Upper lobe of right lung (tissue), 1 donor: ENCODE measurements at regions not wholly inside any gene's neighbourhood (a gene's known extent, or its start where the extent isn't known, plus 50 kb on each side); places are given as distances from the start of the nearest gene placed in this dataset.

Experiments used
- ATAC-seq: fragments of 200-7000 bp; cut with Tn5 transposase; one replicate; pipeline ENCODE4 v1.9.1; 2020; ENCODE audit warnings: mild to moderate bottlenecking, moderate library complexity
- DNase-seq: peaks from one replicate; pipeline ENCODE4 v3.0.0-alpha.2; 2020
- H3K27ac ChIP-seq: fragments of 200-600 bp; one replicate; pipeline ENCODE4 v1.8.0; 2022
- H3K27me3 ChIP-seq: fragments of 200-600 bp; one replicate; pipeline ENCODE4 v1.8.0; 2022; ENCODE audit warnings: mild to moderate bottlenecking
- H3K36me3 ChIP-seq: fragments of 200-600 bp; one replicate; pipeline ENCODE4 v1.8.0; 2022
- H3K4me1 ChIP-seq: fragments of 200-600 bp; one replicate; pipeline ENCODE4 v1.8.0; 2022
- H3K4me3 ChIP-seq: fragments of 200-600 bp; one replicate; pipeline ENCODE4 v1.8.0; 2022; ENCODE audit warnings: mild to moderate bottlenecking
- H3K9me3 ChIP-seq: fragments of 200-600 bp; one replicate; pipeline ENCODE4 v1.8.0; 2022
- CTCF ChIP-seq: fragments of 200-600 bp; IDR thresholded peaks from one replicate; pipeline ENCODE4 v1.8.0; 2022; ENCODE audit warnings: antibody characterized with exemption
- intact Hi-C: fragments of 100-400 bp; cut with DNase I; formaldehyde crosslinking; loops from one replicate; pipeline ENCODE4 v1.11.0; 2022
- donor health status: DM: no; HTN: yes; CAD: no; lungs with severe emphysema.

DNA sequence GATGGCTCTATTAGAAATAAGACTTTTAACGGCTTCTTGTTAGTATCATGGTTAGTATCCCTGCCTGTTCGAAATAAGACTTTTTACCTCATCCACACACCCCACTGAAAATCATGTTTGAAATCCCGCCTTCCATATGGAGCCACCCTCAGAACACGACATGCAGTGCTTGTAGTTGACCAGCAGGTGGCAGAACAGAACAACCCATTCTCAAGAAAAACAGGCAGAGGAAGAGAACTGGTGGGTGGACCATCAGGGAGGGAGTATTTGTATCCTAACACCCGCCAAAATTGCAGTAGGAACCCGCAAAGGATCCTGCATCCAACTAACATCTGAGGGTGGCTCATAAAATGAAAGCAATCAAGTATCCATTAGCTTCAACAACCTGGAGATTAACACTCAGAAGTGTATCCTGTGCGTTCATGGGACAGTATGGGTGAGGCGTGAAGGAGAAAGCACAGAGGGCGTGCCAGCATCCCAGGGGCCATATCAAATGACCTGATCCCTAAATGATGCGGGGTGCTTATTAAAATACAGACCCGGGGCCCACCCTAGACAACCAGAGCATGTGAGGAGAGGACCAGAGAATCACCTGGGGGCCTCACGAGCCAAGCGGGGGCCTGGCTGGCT, 89.6 kb upstream of the NHSL1 start:
- H3K27me3 ChIP-seq, result no peaks in the 10 kb centered on the region
- peak; percentile 84 for ATAC-seq
- no peaks in the 10 kb centered on the region for H3K36me3 ChIP-seq
- intact Hi-C loops, result no loop called here
- H3K27ac ChIP-seq, result no peak overlapping the region
- peaks cover 26% of the 10 kb centered on the region for H3K4me1 ChIP-seq
- H3K4me3 ChIP-seq, result no peak overlapping the region
- H3K9me3 ChIP-seq, result no peaks in the 10 kb centered on the region
- peak; percentile 95 for TF ChIP-seq CTCF
- no peak for DNase-seq

- DNase-seq (no peak), ATAC-seq (peak; percentile 75)
- TF ChIP-seq CTCF, result peak; percentile 90
- Histone ChIP-seq H3K36me3 (no peaks in the 10 kb centered on the region), H3K4me1 (peaks cover 25% of the 10 kb centered on the region), H3K9me3 (no peaks in the 10 kb centered on the region), H3K27ac (no peak overlapping the region), H3K4me3 (no peak overlapping the region), H3K27me3 (no peaks in the 10 kb centered on the region)
- intact Hi-C loops, result loop anchor here (5.0 kb wide), 1 partner anchor 171 kb away; no protein-coding TSS in a partner anchor
These were observed 91.8 kb upstream of the NHSL1 start for GRCh38 chr6:138590796-138591709.

- no peaks in the 10 kb centered on the region for H3K9me3 ChIP-seq
- peaks cover 25% of the 10 kb centered on the region for H3K4me1 ChIP-seq
- intact Hi-C loops, result loop anchor here (5.0 kb wide), 1 partner anchor 170 kb away; no protein-coding TSS in a partner anchor
- H3K27ac ChIP-seq, result peak overlapping the region; percentile 32
- H3K36me3 ChIP-seq, result no peaks in the 10 kb centered on the region
- ATAC-seq (no peak), DNase-seq (no peak)
- TF ChIP-seq CTCF, result no peak
- no peaks in the 10 kb centered on the region for H3K27me3 ChIP-seq
- no peak overlapping the region for H3K4me3 ChIP-seq
These were observed 93.4 kb upstream of the NHSL1 start for GRCh38 chr6:138592749-138593123.

DNA sequence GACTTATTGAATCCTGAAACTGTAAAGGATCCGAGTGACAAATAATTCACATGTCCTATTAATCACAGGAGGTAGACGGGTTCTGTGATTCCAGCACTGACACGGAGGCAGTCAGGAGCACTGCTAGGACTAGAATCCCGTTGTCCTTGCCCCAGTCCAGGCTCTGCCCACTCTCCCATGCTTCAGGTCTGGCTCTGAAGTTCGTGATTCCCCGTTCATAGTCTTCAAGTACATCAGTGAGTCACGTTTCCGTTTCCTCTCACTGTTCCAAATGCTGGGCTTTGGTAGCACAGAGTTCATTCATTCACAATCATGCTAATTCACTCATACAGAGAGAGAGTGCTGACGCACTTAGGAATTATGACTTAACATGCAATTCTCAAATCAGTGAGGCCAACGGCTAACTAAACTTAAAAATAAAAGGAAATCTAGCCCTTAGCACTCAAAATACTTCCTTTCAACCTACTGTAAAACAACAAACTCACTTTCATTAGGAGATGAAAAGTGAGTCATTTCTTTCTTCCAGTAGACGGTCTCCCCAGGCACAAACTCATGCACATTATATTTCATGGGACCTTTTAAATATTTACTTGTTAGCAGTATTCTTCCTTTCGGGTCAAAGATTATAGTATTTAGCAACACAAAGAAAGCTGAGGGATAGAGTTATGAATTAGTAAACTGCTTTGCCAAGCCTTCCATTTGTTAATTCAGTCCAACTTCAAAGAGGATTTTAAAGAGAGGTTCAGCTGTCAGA, 94.0 kb upstream of the NHSL1 start:
- H3K9me3 ChIP-seq, result no peaks in the 10 kb centered on the region
- no peak overlapping the region for H3K4me3 ChIP-seq
- no peaks in the 10 kb centered on the region for H3K27me3 ChIP-seq
- ATAC-seq, result peak; percentile 88
- intact Hi-C loops, result loop anchor here (5.0 kb wide), 1 partner anchor 169 kb away; no protein-coding TSS in a partner anchor
- DNase-seq, result no peak
- H3K36me3 ChIP-seq, result no peaks in the 10 kb centered on the region
- peak overlapping the region; percentile 32 for H3K27ac ChIP-seq
- peaks cover 25% of the 10 kb centered on the region for H3K4me1 ChIP-seq
- no peak for TF ChIP-seq CTCF

GRCh38 chr6:138593909-138594757, 94.8 kb upstream of the NHSL1 start:
- no peaks in the 10 kb centered on the region for H3K27me3 ChIP-seq
- peak overlapping the region; percentile 32 for H3K27ac ChIP-seq
- intact Hi-C loops, result loop anchor here (5.0 kb wide), 1 partner anchor 168 kb away; no protein-coding TSS in a partner anchor
- H3K4me1 ChIP-seq, result peaks cover 18% of the 10 kb centered on the region
- DNase-seq (no peak), ATAC-seq (no peak)
- no peaks in the 10 kb centered on the region for H3K36me3 ChIP-seq
- H3K4me3 ChIP-seq, result no peak overlapping the region
- TF ChIP-seq CTCF, result no peak
- no peaks in the 10 kb centered on the region for H3K9me3 ChIP-seq
